ENCODE measurements at regions not wholly inside any gene's neighbourhood (a gene's known extent, or its start where the extent isn't known, plus 50 kb on each side); places are given as distances from the start of the nearest gene placed in this dataset.
"Not testable (repeated sequence)": the region's sequence is repeated elsewhere in the genome, so short reads cannot be mapped to it uniquely, and the experiment has no call there.

DNA sequence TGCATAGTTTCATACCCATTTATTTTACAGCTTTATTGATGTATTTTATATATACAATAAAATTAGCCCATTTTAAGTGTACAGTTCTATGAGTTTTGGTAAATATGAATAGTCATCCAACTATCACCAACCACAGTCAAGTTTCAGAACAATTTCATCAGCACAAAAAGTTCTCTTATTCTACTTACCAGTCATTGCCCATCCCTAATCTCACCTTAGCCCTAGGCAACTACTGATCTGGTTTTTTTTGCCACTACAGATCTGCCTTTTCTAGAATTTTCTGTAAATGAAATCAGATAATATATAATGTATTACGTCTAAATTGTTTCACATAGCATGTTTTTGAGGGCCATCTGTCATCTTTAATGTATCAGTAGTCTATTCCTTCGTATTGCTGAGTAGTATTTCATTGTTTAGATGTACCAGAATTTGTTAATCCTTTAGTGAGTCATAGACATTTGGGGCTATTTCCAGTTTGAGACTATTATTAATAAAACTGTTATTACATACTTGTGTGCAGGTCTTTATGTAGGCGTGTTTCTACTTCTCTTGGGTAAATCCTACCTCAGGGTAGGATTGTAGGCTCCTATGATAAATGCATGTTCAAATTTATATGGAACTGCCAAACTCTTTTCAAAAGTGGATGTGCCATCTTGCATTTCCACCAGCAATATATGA lies 198.5 kb upstream of the ADAMTSL1 start:
- DNase-seq (ENCODE audit: low read depth): no peak
- no peak overlapping the region for H3K4me3 ChIP-seq (ENCODE audit: low read depth, low read length)
- no peak for TF ChIP-seq CTCF (conservative IDR thresholded peaks at IDR 0.05; ENCODE audit: low read depth, low read length)

DNA sequence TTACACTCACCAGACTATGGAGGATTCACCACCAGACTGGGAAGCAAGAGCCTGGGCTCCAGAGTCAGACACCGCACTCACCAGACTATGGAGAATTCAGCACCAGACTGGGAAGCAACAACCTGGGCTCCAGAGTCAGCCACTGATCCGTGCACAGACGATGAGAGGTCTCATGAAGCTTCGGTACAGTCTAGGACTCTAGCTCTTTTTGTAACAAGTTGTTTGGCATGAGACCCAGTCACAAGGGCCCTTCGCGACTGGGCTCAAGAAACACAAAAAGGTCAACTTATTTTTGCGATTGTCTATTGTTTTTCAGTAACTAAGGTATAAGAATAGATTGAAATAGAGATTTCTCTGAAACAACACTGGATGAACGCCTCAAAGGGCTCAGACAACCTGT lies 192.7 kb upstream of the ADAMTSL1 start:
- no peak for DNase-seq (ENCODE audit: low read depth)
- TF ChIP-seq CTCF (conservative IDR thresholded peaks at IDR 0.05; ENCODE audit: low read depth, low read length): no peak
- no peak overlapping the region for H3K4me3 ChIP-seq (ENCODE audit: low read depth, low read length)

- DNase-seq (ENCODE audit: low read depth): no peak
- H3K4me3 ChIP-seq (ENCODE audit: low read depth, low read length): no peak overlapping the region
- no peak for TF ChIP-seq CTCF (conservative IDR thresholded peaks at IDR 0.05; ENCODE audit: low read depth, low read length)
Measured at GRCh38 chr9:18294229-18294628, 179.7 kb upstream of the ADAMTSL1 start.

DNA sequence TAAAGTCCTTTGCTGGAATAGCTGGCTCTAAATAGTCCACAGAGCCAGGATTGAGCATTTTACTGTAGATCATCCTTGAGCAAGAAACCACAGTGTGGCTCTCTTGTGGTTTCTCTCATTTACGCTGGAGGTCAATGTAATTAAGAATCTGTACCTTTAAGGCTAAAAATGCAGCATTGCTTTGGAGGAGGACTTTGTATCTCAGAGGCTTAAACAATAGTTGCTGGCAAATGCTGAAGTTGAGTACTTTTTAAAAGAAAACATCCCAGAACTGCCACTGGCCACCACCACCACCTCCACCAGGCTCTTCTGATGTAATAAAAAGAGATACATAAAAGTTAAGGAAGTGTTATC lies 177.3 kb upstream of the ADAMTSL1 start:
- no peak for TF ChIP-seq CTCF (conservative IDR thresholded peaks at IDR 0.05; ENCODE audit: low read depth, low read length)
- DNase-seq (ENCODE audit: low read depth): no peak
- no peak overlapping the region for H3K4me3 ChIP-seq (ENCODE audit: low read depth, low read length)

DNA sequence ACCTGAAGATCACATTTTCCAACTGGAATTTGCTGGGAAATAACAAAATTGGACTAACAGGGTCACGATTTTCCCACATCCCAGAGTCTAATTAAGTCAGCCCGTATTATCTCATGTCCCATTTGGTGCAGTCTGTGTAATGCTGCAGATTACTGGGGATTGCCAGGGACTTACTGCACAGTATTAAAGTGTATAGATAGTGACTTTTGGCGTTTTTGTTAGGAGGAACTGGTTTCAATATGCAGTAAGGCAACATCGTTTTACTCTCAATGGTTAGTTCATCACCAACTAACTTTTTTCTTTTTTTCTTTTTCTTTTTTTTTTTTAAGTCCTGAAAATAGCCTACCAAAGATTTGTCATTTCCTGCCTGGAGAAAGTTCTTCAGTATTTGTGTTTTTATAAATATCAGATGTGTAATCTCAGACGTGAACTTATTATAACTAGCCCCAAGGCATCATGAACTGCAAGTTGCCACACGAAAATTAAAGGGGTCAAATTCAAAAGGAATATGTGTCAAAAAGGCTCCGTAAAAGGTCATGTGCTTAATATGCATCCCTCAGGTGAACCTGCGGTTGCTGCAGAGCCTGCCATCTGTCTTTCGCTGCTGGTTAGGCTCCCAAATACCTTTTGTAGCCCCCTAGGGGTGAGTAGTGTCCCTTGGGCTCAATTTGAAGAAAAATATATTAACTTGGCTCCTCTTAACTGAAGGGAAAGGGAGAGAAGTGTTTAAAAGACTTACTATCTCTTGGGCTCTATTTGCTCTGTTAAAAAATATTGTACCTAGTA lies 176.7 kb upstream of the ADAMTSL1 start:
- H3K4me3 ChIP-seq (ENCODE audit: low read depth, low read length): no peak overlapping the region
- TF ChIP-seq CTCF (conservative IDR thresholded peaks at IDR 0.05; ENCODE audit: low read depth, low read length): peak; percentile 26
- DNase-seq (ENCODE audit: low read depth): no peak

DNA sequence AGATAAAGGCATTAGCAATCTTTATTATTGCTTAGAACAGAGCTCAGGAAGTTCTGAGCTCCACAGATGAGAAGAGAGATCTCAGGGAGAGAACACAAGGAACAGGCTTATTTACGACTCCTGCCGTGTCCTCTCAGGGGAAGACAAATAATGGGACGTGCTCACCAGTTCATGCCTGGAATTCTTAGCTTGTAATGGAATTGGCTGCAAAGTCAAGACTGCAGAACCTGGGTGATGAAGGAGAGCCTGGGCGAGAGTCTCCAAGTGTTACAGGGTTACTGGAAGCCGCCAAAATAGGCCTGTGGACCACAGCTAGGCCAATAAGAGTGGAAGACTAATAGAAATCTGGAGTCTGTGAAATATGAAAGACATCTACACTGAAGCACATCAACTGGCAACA lies 174.5 kb upstream of the ADAMTSL1 start:
- H3K4me3 ChIP-seq (ENCODE audit: low read depth, low read length): no peak overlapping the region
- no peak for TF ChIP-seq CTCF (conservative IDR thresholded peaks at IDR 0.05; ENCODE audit: low read depth, low read length)
- DNase-seq (ENCODE audit: low read depth): no peak

DNA sequence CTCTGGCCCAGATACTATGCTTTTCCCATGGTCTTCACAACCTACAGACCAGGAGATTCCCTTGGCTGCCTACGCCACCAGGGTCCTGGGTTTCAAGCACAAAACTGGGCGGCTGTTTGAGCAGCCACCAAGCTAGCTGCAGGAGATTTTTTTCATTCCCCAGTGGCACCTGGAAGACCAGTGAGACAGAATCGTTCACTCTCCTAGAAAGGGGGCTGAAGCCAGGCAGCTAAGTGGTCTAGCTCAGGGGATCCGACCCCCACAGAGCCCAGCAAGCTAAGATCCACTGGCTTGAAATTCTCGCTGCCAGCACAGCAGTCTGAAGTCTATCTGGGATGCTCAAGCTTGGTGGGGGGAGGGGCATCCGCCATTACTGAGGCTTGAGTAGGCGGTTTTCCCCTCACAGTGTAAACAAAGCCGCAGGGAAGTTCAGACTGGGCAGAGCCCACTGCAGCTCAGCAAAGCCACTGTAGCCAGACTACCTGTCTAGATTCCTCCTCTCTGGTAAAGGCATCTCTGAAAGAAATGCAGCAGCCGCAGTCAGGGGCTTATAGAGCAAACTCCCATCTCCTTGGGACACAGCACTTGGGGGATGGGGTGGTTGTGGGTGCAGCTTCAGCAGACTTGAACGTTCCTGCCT lies 168.7 kb upstream of the ADAMTSL1 start:
- not testable (repeated sequence) for DNase-seq (ENCODE audit: low read depth); H3K4me3 ChIP-seq (ENCODE audit: low read depth, low read length)

All from epithelial cell of proximal tubule (primary cell).